Gastrocnemius medialis (tissue), 4 donors: ENCODE measurements at regions not wholly inside any gene's neighbourhood (a gene's known extent, or its start where the extent isn't known, plus 50 kb on each side); places are given as distances from the start of the nearest gene placed in this dataset.

Experiments used
- POLR2A ChIP-seq, 2 donors: fragments of 450-650 bp; IDR thresholded peaks; one replicate each; pipeline ENCODE4 v1.6.1; 2017; ENCODE audit warnings: antibody characterized with exemption in 2 of 2, mild to moderate bottlenecking in 2 of 2, moderate library complexity in 2 of 2
- TF ChIP-seq, protein P1 (sequence below), 5 experiments: fragments of 450-650 bp in 3 of 5; fragments of 200-600 bp in 2 of 5; sonication (generic) in 2 of 5; IDR thresholded peaks in 4 of 5; conservative IDR thresholded peaks in 1 of 5; 1 replicate in 4 of 5; 2 replicates in 1 of 5; pipeline ENCODE4 v1.5.1; 2016 to 2019; ENCODE audit warnings: antibody characterized with exemption in 5 of 5, mild to moderate bottlenecking in 3 of 5, moderate library complexity in 3 of 5

DNA sequence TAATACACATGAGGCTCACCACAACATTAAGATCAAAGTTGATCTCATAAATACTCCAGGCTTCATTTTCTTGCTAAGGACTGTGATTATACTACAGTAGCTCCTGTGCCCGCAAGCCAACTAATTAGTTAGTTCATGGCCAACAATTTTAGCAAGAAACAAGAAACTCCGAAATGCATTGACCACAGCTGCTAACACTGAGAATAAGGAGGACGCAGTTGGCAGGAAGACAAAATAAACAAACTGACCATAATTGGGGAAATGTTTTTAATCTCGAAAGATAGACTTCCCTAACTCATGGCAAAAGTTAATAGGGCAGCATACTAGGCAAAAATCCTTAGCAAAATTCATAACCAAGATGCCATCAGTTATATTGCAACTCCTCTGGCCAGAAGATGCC is 115.5 kb upstream of the SPEF2 start:
- TF ChIP-seq, protein P1, sequence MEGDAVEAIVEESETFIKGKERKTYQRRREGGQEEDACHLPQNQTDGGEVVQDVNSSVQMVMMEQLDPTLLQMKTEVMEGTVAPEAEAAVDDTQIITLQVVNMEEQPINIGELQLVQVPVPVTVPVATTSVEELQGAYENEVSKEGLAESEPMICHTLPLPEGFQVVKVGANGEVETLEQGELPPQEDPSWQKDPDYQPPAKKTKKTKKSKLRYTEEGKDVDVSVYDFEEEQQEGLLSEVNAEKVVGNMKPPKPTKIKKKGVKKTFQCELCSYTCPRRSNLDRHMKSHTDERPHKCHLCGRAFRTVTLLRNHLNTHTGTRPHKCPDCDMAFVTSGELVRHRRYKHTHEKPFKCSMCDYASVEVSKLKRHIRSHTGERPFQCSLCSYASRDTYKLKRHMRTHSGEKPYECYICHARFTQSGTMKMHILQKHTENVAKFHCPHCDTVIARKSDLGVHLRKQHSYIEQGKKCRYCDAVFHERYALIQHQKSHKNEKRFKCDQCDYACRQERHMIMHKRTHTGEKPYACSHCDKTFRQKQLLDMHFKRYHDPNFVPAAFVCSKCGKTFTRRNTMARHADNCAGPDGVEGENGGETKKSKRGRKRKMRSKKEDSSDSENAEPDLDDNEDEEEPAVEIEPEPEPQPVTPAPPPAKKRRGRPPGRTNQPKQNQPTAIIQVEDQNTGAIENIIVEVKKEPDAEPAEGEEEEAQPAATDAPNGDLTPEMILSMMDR (IDR thresholded peaks at IDR 0.05 in 4 of 5, conservative IDR thresholded peaks at IDR 0.05 in 1 of 5), result no peak
- TF ChIP-seq POLR2A (IDR thresholded peaks at IDR 0.05), result no peak
